T-helper 1 cell treated with Interleukin-12 subunit alpha and Interleukin-12 subunit beta and Interleukin-4 antibody, amounts not matched to agents 30 ng/mL and 1 ng/mL, for 36 hours (primary cell): ENCODE measurements at regions not wholly inside any gene's neighbourhood (a gene's known extent, or its start where the extent isn't known, plus 50 kb on each side); places are given as distances from the start of the nearest gene placed in this dataset.
"Not testable (repeated sequence)": the region's sequence is repeated elsewhere in the genome, so short reads cannot be mapped to it uniquely, and the experiment has no call there.

ENCODE experiments used
- intact Hi-C: fragments of 100-400 bp; cut with micrococcal nuclease; formaldehyde crosslinking; loops from one replicate; pipeline ENCODE4 v1.15.1; 2024

DNA sequence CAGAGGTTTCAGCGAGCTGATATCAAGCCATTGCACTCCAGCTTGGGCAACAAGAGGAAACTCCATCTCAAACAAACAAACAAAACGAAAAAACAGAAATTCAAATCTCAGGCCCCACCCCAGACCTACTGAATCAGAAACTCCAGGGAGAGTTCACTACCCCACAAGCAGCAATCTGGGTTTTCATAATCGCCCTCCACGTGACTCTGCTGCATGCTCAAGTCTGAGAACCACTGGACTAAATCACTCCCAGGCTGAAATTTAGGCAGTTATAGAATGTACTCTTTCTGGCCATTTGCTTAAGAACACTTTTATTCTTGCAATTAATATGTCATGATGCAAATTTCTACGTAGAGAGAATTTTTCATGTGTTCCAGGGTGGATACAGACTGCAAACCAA, 287.3 kb downstream of the USP46 start:
- intact Hi-C loops, result no loop called here

DNA sequence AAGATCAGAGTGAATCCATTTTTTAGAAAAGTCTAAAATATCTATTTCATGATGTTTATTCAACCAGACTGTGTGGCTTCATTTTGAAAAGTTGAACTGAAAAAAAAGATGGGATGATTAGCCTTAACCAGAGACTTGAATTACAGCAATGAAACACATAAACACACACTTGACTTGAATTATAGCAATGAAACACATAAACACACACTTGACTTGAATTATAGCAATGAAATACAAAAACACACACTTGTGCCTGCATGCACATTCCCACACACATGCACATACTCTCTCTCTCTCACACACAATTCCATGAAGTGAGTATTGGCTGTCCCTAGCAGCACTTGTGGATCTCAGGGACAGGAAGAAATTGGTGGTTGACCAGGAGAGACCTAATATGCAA, 286.8 kb downstream of the USP46 start:
- intact Hi-C loops, result no loop called here

GRCh38 chr4:52372747-52373146, 286.4 kb downstream of the USP46 start:
- intact Hi-C loops, result no loop called here

DNA sequence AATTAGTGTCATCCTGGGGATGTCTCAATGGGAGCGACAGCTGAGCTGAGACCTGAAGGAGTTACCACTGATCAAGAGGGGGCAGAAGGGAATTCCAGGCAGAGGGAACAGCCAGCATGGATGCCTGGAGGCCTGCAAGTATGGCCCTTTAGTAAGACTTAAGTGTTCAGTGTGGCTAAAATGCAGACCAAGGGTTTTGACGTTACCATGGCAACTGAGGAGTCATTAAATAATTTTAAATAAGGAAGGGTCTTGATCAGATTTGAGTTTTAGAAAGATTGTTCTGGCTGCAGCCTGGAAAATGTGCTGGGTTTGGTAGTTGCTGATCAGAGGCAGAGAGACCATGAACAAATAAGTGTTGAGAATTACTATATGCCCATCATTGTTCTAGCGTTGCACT, 285.5 kb downstream of the USP46 start:
- intact Hi-C loops, result no loop called here

DNA sequence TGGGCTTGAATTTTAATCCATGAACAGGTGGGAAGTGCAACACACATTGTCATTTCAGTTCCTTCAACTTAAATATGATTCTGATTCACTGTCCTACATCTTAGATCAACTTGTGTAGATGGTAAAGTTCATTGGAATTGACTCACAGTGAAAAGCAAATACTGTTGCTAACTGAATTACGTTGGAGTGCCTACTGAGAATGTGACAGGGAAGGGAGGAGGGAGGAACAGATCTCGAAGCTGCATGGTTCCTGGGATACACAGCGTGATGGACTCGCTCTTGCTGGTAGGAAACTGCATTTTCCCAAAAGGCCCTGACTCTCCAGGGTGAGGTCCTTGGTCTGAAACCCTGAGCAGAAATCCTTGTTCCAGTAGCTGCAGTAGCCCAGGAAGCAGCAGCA, 284.2 kb downstream of the USP46 start:
- intact Hi-C loops, result no loop called here

GRCh38 chr4:52376132-52376704, 282.9 kb downstream of the USP46 start:
- intact Hi-C loops, result loop anchor here (1.0 to 2.0 kb wide), 4 partner anchors 289 to 1858 kb away; no protein-coding TSS in a partner anchor

- intact Hi-C loops, result loop anchor here (2.0 kb wide), 1 partner anchor 819 kb away; no protein-coding TSS in a partner anchor
Observed at GRCh38 chr4:52377563-52377962, 281.5 kb downstream of the USP46 start.

- intact Hi-C loops, result no loop called here
Observed at GRCh38 chr4:52407545-52407944, 251.6 kb downstream of the USP46 start.

- intact Hi-C loops, result no loop called here
Observed at GRCh38 chr4:52408032-52408431, 251.1 kb downstream of the USP46 start.

- intact Hi-C loops, result no loop called here
Observed at GRCh38 chr4:52408471-52408870, 250.6 kb downstream of the USP46 start.

- intact Hi-C loops, result not testable (repeated sequence)
Observed at GRCh38 chr4:52409766-52410165, 249.3 kb downstream of the USP46 start.

GRCh38 chr4:52410971-52411370, 248.1 kb downstream of the USP46 start:
- intact Hi-C loops, result no loop called here

DNA sequence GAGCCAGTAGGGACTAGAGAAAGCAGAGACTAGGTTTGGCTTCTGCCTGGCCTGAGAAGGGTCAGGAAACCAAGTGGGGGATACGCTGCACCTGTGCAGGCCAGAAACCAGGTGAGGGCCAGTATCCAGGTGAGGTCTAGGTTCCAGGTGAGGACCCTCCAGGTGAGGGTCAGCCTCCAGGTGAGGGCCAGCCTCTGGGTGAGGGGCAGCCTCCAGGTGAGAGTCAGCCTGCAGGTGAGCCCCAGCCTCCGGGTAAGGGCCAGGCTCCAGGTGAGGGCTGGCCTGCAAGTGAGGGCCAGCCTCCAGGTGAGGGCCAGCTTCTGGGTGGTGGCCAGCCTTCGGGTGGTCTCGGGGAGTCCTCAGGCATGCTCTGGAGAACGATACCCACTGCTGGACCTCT, 238.8 kb downstream of the USP46 start:
- intact Hi-C loops, result no loop called here

- intact Hi-C loops, result no loop called here
Observed at GRCh38 chr4:52421811-52422213, 237.3 kb downstream of the USP46 start.

GRCh38 chr4:52423967-52424366, 235.1 kb downstream of the USP46 start:
- intact Hi-C loops, result no loop called here

GRCh38 chr4:52425751-52426326, 233.3 kb downstream of the USP46 start:
- intact Hi-C loops, result no loop called here

- intact Hi-C loops, result no loop called here
Observed at GRCh38 chr4:52431410-52431809, 227.7 kb downstream of the USP46 start.

DNA sequence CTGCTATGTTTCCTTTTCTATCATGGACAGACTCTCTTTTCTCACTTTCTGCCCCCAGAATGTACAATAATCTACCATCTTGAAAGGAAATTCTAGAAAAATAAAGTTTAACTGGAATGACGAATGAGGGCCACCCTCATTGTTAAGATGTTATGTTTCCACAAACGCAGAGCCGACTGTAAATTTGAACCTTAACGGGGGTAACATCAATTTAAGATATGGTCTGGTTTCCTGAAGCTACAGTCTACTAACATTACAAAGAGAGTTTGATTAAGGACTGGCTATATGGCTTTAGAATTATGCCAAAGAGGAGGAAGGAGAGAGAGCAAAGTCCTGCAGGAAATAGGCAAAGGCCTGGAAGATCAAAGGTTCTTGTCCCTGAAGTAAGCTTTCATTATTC, 227.2 kb downstream of the USP46 start:
- intact Hi-C loops, result no loop called here

GRCh38 chr4:52442524-52442923, 216.6 kb downstream of the USP46 start:
- intact Hi-C loops, result not testable (repeated sequence)

GRCh38 chr4:52472444-52472843, 186.7 kb downstream of the USP46 start:
- intact Hi-C loops, result no loop called here

DNA sequence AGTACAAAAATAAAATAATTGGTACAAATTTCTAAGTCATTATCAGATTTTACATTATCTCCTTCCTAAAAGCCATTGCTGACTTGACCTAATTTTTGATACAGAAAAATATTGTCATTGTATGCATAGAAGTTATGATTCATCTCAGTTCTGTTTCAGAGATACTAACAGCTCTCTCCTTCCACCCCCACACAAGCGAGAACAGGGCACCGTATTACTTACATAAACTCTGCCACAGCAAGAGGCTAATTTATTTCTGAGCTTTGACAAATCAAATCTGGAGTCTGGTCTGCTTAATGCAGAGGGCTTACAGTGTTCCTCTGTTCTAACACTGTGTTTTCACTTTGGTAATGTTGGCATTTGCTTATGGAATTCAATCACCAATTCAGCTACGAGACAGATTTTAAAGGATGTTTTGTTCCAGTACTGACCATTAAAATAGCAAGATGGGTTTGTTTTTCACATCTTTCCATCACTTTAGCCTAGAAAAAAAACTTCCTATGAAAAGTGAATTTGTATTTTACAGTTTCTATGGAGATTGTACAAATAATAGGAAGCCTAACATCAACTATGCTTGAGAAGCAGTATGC, 181.8 kb downstream of the USP46 start:
- intact Hi-C loops, result no loop called here

DNA sequence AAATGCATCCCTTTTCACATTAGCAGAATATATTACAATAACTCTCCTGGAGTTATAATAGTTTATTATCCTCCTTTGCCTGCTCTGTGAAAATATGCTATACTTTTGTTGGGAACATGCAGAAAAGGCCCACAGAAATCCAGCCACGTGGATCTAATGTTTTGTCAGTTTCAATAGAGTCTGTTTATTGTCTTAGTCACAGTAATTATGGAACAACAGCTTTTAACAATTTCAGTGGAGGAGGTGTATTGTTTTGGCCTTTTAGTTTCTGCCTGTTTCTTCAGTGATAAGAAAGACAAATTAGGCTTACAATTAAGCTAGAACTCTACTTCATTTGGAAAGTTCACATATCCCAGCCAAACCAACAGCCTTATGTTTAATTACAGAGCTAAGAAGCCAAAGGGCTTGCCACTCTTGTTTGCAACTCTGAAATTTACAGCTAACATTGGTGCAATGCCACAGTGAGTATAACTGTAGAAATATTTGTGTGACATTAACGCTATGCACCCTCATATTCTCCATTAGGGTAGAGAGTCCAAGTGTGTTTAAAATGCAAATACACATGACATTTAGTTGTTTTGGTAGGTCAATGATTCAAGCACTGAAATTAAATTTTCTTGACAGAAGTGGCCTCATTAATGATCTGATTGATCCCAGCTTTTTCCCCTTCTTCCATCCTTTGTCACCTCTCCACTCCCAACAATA, 175.8 kb downstream of the USP46 start:
- intact Hi-C loops, result no loop called here
